ENCODE measurements at regions not wholly inside any gene's neighbourhood (a gene's known extent, or its start where the extent isn't known, plus 50 kb on each side); places are given as distances from the start of the nearest gene placed in this dataset.

DNA sequence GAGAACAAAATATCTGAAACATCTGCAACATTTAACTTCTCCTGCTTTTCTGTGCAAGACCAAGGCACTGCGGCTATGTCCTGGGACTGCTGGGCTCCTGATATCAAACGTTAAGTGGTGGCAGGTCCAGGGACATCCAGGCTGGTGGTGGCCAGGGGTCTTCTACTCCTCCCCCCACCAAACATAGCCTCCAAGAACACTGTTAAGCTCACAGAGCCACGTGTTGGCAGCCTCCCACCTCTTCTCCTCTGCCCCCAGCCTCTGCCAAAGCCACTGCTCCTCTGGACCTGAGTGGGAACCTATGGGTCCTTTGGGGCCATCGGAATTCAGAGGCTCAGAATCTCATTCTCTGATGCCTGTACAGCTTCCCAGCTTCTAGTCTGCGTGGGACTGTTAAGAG is 325.7 kb downstream of the ARRDC4 start:
- H3K27ac ChIP-seq, result no peak overlapping the region
- no peaks in the 10 kb centered on the region for H3K9me3 ChIP-seq
- peaks cover 0 to 52% of the 10 kb centered on the region in 2 donors for H3K27me3 ChIP-seq
- TF ChIP-seq, protein P1, sequence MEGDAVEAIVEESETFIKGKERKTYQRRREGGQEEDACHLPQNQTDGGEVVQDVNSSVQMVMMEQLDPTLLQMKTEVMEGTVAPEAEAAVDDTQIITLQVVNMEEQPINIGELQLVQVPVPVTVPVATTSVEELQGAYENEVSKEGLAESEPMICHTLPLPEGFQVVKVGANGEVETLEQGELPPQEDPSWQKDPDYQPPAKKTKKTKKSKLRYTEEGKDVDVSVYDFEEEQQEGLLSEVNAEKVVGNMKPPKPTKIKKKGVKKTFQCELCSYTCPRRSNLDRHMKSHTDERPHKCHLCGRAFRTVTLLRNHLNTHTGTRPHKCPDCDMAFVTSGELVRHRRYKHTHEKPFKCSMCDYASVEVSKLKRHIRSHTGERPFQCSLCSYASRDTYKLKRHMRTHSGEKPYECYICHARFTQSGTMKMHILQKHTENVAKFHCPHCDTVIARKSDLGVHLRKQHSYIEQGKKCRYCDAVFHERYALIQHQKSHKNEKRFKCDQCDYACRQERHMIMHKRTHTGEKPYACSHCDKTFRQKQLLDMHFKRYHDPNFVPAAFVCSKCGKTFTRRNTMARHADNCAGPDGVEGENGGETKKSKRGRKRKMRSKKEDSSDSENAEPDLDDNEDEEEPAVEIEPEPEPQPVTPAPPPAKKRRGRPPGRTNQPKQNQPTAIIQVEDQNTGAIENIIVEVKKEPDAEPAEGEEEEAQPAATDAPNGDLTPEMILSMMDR (IDR thresholded peaks at IDR 0.05), result no peak
- no peaks in the 10 kb centered on the region for H3K4me1 ChIP-seq
- no peak overlapping the region for H3K4me3 ChIP-seq
- DNase-seq, result no peak
- no peaks in the 10 kb centered on the region for H3K36me3 ChIP-seq
- intact Hi-C loops (cut with DNase I; ENCODE audit: low total_unique reads), result no loop called here

DNA sequence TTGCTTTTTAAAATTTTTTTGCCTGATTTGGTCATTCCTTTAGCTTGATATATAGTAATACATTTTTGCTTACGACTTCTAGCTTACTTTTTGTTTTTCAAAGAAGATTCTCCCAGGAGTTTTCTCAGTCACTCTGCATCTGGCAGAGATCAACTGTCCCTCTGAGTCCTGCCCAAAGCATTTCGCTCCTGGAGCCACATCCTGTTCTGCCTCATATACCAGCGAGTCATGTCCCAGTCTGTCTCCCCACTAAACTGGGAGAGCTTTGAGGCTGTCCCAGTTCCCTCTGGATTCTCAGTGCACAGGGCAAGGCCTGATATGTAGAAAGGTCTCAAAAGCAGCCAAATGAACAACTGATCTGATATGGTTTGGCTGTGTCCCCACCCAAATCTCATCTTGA is 326.3 kb downstream of the ARRDC4 start:
- Histone ChIP-seq H3K4me3 (no peak overlapping the region), H3K36me3 (no peaks in the 10 kb centered on the region), H3K27ac (no peak overlapping the region), H3K9me3 (no peaks in the 10 kb centered on the region), H3K27me3 (peaks cover 0 to 58% of the 10 kb centered on the region in 2 donors), H3K4me1 (no peaks in the 10 kb centered on the region)
- DNase-seq, result no peak
- TF ChIP-seq, protein P1 (IDR thresholded peaks at IDR 0.05), result no peak
- intact Hi-C loops (cut with DNase I; ENCODE audit: low total_unique reads), result no loop called here

DNA sequence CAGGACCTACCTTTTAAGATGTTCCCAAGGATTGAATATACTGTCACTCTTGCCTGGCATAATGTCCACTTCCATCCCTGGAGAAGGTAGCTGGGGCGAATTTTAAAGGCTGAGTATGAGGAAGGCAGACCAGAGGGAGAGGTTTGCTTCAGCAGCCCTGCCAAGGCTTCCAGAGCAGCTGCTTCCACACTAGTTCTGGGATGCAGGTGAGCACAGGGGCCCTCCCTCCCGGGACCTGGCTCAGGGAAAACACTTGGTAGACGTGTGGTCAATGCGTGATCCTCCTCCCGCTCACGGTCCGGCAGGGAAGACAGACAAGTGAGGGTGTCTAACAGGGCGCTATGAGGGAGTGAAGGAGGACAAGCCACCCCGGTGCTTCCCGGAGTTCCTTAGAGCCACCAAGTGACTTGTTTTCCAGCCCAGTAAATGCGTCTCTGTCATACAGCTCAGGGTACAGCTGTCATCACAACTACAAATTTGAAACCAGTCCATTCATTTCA is 327.6 kb downstream of the ARRDC4 start:
- DNase-seq, result no peak
- Histone ChIP-seq H3K9me3 (no peaks in the 10 kb centered on the region), H3K4me1 (peaks cover 0 to 9% (median 4%) of the 10 kb centered on the region in 4 donors), H3K36me3 (no peaks in the 10 kb centered on the region), H3K4me3 (no peak overlapping the region), H3K27ac (no peak overlapping the region), H3K27me3 (peaks cover 0 to 67% of the 10 kb centered on the region in 2 donors)
- TF ChIP-seq, protein P1 (IDR thresholded peaks at IDR 0.05), result no peak
- intact Hi-C loops (cut with DNase I; ENCODE audit: low total_unique reads), result no loop called here

DNA sequence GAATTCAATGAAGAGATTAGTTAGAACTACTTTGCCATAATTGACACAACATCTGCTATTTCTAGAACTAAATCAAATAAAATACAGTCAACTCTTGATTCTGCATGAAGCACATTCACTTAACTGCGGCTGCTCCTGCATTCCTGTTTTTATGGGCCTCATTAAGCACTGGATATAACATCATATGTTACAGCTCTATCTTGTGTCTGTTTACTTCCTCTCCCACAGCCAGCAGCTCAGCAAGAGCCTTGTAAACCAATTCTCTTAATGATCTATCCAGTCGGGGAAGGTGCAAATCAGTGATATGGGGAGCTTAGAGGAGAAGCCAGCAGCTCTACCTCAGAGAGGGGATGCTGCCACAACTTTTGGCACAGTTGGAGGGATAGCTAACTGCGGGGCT is 329.2 kb downstream of the ARRDC4 start:
- DNase-seq, result no peak
- intact Hi-C loops (cut with DNase I; ENCODE audit: low total_unique reads), result loop anchor here (10.0 kb wide), 1 partner anchor 385 kb away; no protein-coding TSS in a partner anchor
- TF ChIP-seq, protein P1 (IDR thresholded peaks at IDR 0.05), result no peak
- peaks cover 0 to 65% of the 10 kb centered on the region in 2 donors for H3K27me3 ChIP-seq
- no peak overlapping the region for H3K27ac ChIP-seq
- H3K4me3 ChIP-seq, result no peak overlapping the region
- peaks cover 0 to 9% (median 4%) of the 10 kb centered on the region in 4 donors for H3K4me1 ChIP-seq
- no peaks in the 10 kb centered on the region for H3K9me3 ChIP-seq
- H3K36me3 ChIP-seq, result no peaks in the 10 kb centered on the region

DNA sequence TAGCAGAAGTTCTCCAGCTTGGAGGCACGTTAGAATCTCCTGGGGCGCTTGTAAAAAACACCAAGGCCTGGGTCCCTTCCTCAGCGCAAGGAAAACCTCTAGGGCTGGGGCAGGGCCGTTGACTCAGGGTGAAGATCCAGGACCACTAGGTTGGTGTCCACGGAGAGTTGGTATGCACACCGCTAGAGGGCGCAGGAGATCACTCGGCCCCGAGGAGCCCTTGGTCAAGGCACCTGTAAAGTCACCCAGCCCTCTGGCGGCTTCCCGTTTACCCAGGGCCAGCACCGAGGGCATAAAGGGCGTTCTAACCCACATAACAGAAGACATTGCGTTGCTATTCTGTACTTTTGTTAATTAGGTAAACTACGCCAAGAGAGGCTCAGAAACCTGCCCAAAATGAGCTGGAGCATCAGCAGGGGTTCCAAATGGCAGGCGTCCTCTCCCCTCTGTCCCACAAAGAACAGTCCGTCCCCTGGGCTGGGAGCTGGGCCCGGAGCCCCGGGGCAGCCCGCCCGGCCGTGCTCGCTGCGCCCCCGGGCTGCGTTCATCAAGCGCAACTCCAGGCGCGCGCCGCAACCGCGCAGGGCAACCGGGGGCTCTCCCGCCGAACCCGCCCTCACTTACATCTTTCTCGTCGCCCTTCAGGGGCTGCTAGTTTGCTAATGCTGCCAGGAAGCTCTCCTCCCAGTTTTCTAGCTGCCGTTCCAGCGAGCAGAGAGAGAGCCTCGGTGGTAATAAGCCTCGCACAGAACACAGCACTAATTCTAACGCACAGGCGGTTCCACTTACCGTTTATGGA is 332.1 kb downstream of the ARRDC4 start:
- TF ChIP-seq, protein P1 (IDR thresholded peaks at IDR 0.05), result peak; percentile 34 to 43
- Histone ChIP-seq H3K9me3 (no peaks in the 10 kb centered on the region), H3K27me3 (peaks cover 0 to 53% of the 10 kb centered on the region in 2 donors), H3K27ac (no peak overlapping the region), H3K4me3 (no peak overlapping the region), H3K36me3 (no peaks in the 10 kb centered on the region), H3K4me1 (peaks cover 0 to 9% (median 4%) of the 10 kb centered on the region in 4 donors)
- intact Hi-C loops (cut with DNase I; ENCODE audit: low total_unique reads), result loop anchor here (10.0 kb wide), 1 partner anchor 388 kb away; no protein-coding TSS in a partner anchor
- DNase-seq, result peak in 1 of 2 donors; percentile 27
